IPS-18c (cell line): ENCODE measurements at regions not wholly inside any gene's neighbourhood (a gene's known extent, or its start where the extent isn't known, plus 50 kb on each side); places are given as distances from the start of the nearest gene placed in this dataset.

Experiments used
- H3K4me3 ChIP-seq: 2 replicates; pipeline ENCODE4 v1.7.0; 2013; ENCODE audit warnings: low read depth, mild to moderate bottlenecking, low read length, moderate library complexity; ENCODE audit not compliant: insufficient read depth
- H3K9me3 ChIP-seq: one replicate; pipeline ENCODE4 v1.6.1; 2013; ENCODE audit warnings: mild to moderate bottlenecking, low read length, moderate library complexity; ENCODE audit not compliant: control insufficient read depth, insufficient read depth

DNA sequence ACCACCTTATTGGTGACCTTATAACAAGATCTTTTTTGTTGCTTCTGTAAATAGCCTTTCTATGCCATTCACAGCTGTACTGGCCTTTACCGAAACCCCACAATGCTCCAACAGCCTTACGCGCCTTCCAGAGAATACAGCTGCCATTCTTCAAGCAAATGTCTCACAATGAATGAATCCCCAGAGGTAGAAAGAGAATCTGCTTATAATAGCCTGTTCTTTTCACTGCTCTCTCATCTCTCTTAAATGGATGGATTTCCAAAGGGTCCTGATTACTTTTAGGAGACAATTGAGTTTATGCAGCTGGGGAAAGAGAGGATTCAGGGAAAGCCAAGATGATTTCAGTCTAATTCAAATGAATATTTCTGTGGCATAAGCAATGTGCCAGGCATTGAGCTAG, 183.1 kb upstream of the PDE1C start:
- no peak overlapping the region for H3K4me3 ChIP-seq
- no peaks in the 10 kb centered on the region for H3K9me3 ChIP-seq

DNA sequence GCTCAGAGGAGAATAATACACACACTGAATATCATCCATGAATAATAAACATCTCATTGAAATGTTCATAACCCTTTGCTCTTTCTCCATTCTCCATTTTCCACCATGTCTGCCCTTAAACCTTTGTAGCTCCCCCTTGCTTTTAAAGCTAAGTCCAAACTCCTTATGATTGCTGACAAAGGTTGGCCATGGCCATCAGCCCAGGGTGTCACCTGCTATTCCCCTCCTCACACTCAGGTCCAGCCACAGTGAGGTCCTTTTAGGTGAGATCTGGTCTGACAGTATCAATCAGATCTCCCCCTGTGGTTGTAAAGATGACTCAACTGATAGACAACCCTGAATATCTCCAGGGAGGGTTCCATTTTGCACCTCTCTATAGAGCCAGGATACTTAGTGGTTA, 181.5 kb upstream of the PDE1C start:
- H3K9me3 ChIP-seq, result no peaks in the 10 kb centered on the region
- H3K4me3 ChIP-seq, result no peak overlapping the region

DNA sequence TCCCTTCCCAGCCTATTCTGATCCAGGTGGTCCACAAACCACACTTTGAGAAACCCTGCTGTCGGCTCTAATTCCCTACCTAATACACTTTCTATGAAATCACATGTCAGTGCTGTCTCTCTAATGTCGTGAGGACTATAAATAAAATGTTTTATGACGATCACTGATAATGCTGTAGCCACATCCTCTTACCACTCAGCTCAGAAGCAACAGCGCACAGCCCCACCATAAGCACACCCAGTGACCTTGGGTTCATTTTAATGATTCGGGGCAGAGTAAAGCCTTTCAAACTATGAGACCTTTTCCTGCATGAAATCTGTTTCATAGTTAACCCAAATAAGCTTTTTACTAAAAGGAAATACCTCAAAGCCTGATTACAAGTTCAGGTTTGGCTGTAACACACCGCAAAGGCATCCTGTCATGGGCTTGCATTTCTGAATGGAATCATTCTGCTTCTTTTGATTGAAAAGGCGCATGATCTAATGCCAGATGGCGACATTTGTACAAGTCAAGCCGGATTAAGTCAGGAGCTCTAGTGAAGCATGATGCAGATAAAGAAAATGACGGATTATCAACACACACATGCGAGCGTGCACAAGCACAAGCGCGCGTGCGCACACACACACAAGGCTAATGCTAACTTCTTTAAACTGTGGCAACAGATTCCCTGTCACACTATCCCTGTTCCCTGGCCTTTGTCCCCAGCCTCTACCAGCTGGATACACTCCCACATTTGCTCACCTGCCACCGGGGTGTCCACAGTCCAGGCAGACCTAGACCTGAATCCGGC, 180.5 kb upstream of the PDE1C start:
- H3K9me3 ChIP-seq, result no peaks in the 10 kb centered on the region
- no peak overlapping the region for H3K4me3 ChIP-seq

DNA sequence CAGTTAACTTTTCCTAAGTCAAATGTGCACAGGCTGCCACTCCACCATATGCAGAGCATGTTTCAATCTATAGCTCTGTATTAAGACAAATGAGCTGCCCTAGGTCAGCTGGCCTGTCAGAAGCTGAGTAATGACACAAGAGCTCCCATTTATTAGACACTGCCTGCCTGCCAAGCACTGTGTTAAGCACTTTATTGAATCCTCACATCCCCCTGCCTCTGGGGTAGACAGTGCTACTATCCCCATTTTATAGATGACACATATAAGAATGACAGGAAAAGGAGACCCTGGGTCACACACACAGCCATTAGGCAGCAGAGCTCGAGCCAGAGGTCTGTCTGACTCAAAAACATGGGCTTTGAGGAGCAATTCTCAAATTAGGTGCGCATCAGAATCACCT, 179.8 kb upstream of the PDE1C start:
- H3K9me3 ChIP-seq, result no peaks in the 10 kb centered on the region
- no peak overlapping the region for H3K4me3 ChIP-seq

DNA sequence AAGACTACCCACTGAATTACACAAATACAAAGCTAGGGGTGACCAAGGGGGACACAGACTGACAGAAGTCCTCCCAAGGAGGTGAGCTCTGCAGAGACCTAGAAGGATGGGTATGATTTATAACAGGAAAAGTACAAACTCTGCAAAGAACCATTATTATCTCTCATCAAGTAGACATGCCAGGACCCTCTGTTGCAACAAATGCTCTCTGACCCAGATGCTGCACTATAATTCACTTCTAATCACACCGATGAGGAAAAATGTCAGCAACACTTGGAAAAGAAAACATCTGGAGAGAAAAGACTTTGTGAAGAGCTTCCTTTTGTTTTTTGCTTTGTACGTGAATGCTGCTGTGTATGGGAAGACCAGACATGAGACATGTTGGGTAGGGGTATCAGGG, 178.3 kb upstream of the PDE1C start:
- no peak overlapping the region for H3K4me3 ChIP-seq
- H3K9me3 ChIP-seq, result no peaks in the 10 kb centered on the region

DNA sequence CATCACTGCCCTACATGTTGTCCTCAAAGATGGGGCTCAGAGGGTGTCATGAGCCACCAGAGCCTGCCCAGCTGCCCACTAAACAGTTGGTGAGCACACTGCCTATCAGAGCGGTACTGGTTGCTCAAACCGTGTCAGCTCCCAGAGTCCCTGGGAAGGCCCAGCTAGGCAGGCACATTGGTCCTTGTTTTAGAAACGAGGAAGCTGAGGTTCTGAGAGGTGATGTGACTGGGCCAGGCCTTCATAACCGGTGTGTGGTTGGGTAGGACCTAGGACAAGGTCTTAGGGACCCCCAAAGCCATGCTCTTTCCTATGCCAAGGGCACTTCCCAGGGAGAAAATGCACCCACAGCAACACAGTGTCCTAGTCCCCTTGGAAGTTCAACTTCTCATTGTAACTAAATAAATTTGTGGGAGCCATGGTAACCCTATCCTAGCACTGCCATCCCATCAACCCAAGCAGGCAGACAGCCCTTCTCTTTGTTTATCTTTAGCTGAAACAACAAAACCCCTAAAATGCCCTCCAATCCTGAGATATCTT, 174.7 kb upstream of the PDE1C start:
- H3K9me3 ChIP-seq, result no peaks in the 10 kb centered on the region
- no peak overlapping the region for H3K4me3 ChIP-seq

GRCh38 chr7:32243687-32244290, 173.6 kb upstream of the PDE1C start:
- Histone ChIP-seq H3K4me3 (no peak overlapping the region), H3K9me3 (no peaks in the 10 kb centered on the region)

GRCh38 chr7:32242436-32242835, 172.2 kb upstream of the PDE1C start:
- H3K4me3 ChIP-seq, result no peak overlapping the region

GRCh38 chr7:32241636-32242035, 171.4 kb upstream of the PDE1C start:
- Histone ChIP-seq H3K4me3 (no peak overlapping the region), H3K9me3 (no peaks in the 10 kb centered on the region)

More at GRCh38 chr7:32242436-32242835, 172.2 kb upstream of the PDE1C start:
- H3K9me3 ChIP-seq, result no peaks in the 10 kb centered on the region

GRCh38 chr7:32239764-32240163, 169.6 kb upstream of the PDE1C start:
- Histone ChIP-seq H3K4me3 (no peak overlapping the region), H3K9me3 (no peaks in the 10 kb centered on the region)

- no peak overlapping the region for H3K4me3 ChIP-seq
- H3K9me3 ChIP-seq, result peaks cover 2% of the 10 kb centered on the region
These were observed 158.4 kb upstream of the PDE1C start for GRCh38 chr7:32228601-32229000.

GRCh38 chr7:32227746-32228145, 157.5 kb upstream of the PDE1C start:
- Histone ChIP-seq H3K9me3 (peaks cover 2% of the 10 kb centered on the region), H3K4me3 (no peak overlapping the region)

DNA sequence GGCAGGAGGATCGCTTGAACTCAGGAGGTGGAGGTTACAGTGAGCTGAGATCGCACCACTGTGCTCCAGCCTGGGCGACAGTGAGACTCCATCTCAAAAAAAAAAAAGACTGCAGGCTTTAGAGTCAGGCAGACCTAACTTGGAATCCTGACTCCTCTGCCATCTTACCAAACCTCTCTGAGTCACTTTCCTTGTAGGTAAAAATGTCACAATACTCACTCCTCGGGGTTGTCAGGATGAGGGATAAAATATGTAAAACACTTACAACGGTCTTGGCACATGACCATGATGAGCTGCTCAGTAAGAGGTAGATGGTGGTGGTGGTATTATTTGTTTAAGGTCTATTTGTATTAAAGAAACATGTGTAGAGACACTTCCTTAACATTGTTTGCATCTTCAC, 154.1 kb upstream of the PDE1C start:
- Histone ChIP-seq H3K4me3 (no peak overlapping the region), H3K9me3 (peaks cover 2% of the 10 kb centered on the region)

GRCh38 chr7:32223721-32224120, 153.5 kb upstream of the PDE1C start:
- H3K4me3 ChIP-seq, result no peak overlapping the region
- H3K9me3 ChIP-seq, result peaks cover 2% of the 10 kb centered on the region

- H3K9me3 ChIP-seq, result peaks cover 2% of the 10 kb centered on the region
- no peak overlapping the region for H3K4me3 ChIP-seq
These were observed 153.0 kb upstream of the PDE1C start for GRCh38 chr7:32223071-32223650.

- H3K4me3 ChIP-seq, result no peak overlapping the region
- H3K9me3 ChIP-seq, result peaks cover 2% of the 10 kb centered on the region
These were observed 152.2 kb upstream of the PDE1C start for GRCh38 chr7:32222251-32222900.

GRCh38 chr7:32221736-32222135, 151.5 kb upstream of the PDE1C start:
- peaks cover under 1% of the 10 kb centered on the region for H3K9me3 ChIP-seq
- no peak overlapping the region for H3K4me3 ChIP-seq

- H3K9me3 ChIP-seq, result no peaks in the 10 kb centered on the region
- no peak overlapping the region for H3K4me3 ChIP-seq
These were observed 150.8 kb upstream of the PDE1C start for GRCh38 chr7:32221056-32221455.
